HG02798 (cell line): ENCODE measurements at regions not wholly inside any gene's neighbourhood (a gene's known extent, or its start where the extent isn't known, plus 50 kb on each side); places are given as distances from the start of the nearest gene placed in this dataset.

Experiments used
- ATAC-seq: cut with Tn5 transposase; IDR thresholded peaks from one replicate; pipeline ENCODE4 v1.9.1; 2021; ENCODE audit warnings: mild to moderate bottlenecking; ENCODE audit not compliant: unreplicated experiment, poor library complexity

DNA sequence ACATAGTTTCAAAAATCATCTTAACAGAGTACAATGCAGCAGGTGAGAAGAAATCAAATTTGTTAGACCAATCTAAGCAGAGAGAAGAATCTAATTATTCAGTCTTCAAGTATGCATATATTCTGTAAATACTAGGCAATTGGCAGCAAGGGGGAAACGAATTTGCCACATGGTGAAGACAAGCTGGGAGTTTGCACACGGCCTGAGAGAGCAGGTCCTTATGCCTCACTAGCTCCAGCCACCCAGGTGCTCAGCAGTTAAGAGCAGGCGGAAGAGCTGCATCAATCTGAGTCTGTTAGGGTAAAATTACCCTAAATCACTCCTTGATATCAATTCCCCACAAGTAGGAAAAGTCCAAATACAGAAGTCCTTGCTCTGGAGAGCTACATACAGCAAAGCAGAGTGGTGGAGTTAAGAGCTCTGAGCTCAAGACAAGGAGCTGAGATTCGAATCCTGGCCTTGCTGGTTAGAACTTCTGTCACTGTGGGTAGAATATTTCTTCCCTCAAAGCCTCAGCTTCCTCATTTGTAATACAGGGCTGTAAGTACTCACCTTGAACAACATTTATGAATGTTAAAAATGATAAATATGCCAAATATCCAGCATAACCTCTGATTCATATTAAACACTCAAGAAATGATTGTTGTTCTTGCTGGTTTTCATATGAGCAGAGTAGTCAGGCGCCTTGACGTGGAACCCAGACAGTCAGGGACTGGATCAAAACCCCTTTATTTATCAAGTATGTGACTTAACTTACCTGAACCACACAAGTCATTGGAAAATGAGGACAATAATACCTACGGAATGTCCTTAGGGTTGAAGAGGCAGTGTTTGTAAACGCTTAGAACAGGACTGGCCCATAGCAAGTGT is 444.2 kb downstream of the CDH26 start:
- ATAC-seq, result no peak

DNA sequence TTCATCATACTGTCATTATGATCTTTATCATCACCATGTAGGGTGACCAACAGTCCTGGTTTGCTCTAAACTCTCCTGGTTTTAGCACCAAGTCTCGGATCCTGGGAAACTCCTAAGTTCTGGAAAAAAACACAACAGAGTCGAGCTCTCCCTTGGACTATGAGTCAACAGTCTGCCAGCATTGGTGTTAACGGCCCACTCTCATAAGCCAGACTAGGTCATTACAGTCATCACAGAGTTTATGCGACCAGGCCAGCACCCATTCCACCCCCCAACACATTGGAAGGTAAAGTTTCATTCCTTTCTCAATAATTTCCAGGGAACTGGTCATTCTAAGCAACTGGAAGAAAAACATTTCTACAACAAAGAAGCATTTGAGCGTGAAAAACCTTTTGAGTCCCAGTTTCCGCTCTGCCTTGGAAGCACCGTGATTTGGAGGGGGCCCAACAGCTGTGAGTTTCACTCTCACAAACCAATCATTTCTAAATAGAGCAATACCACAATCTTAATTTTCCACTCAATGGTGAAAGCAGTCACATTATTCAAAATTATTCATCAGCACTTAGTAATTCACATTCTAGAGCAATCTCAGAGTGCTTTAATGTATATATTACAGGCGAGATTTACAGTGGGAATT is 445.0 kb downstream of the CDH26 start:
- ATAC-seq, result no peak

DNA sequence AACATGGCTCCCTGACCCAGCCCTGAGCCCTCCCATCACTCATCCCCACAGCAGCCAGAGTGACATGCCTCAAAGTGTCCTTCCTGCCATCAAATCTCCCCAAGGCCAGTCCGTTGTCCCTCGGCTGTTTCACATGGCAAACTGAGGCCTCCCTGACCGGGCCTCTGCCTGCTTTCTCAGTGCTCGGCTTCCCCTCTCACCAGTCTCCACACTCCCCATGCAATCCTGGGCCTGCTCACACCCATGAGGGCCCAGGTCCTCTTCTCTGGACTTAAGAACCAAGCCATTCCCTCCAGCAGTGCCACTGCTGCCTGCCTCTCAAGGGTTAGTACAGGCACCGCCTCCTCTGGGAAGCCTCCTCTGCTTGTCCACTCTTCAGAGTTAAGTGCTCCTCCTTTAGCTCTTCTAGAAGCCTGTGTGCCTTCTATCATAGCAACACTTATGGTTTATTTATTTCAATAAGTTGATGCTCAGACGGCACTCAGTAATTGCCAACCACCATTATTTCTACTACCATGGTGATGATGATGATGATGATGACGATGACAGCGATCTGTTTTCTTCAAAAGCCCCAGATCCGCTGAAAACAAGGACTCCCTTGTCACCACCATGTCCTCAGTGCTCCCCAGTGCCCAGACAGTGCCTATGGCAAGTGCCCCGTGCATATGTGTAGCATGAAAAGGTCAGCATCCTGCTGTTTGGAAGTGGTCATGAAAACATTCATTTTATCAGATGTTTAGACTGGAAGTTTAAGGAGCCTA is 449.0 kb downstream of the CDH26 start:
- no peak for ATAC-seq

DNA sequence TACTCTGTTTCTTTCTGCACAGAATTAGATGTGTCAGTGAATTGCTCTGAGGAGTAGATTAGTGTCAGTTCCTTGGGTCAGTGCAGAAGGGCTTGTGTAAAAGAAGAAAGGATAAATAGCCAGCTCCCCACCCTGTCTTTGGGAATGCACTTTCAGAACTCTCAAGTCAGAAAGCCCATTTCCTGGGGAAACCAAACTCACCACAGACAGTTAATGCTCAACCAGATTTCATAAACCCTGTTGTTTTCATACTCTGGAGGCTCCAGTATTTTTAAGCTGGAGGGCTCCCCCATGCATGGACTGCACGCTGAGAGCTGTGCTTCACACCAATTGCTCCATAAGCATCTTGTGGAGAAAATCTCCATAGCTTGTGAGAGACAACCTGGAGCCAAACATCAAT is 449.7 kb downstream of the CDH26 start:
- no peak for ATAC-seq

DNA sequence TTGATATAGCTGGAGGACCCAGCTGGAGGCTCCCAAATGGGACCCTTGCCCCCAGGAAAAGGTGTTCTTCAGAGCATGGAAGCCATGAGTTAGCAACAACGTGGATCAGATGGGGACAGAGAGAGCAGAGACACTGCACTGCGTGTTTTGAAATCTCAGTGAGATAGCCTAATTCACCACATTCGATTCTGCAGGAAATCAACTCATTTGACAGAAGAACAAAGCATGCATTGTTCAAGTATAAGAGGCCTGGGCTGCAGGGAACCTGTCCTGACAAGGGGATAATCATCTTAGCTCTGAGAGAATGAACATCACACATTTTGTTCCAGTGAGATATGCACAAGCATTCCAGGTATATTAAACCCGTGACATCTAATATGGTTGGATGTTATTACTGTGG is 450.2 kb downstream of the CDH26 start:
- no peak for ATAC-seq

DNA sequence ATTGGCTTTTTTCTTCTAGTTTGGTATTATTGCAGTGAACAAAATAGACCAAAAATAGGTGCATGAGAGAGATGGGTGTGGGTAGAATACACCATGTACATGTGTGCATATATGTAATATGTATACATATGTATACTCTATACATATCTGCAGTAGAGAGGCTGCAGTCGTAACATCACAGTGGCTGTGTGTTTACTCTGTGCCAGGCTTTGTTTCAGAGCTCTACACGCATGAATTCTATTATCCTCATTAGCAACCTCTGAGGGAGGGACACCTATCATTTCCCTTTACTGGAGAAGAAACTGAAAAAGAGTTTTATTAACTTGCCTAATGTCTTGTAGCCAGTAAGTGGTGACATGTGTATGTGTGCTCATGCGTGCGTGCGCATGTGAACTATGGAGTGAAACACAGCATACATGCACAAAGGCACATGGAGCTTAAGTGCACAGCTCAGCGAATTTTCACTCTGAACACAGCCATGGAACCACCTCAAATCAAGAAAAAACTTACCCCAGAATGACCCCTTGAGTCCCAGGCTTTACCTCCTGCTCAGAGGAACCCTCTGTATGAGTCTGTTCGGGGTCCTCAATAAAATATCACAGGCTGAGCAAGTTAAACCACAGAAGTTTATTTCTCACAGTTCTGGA is 452.5 kb downstream of the CDH26 start:
- no peak for ATAC-seq

DNA sequence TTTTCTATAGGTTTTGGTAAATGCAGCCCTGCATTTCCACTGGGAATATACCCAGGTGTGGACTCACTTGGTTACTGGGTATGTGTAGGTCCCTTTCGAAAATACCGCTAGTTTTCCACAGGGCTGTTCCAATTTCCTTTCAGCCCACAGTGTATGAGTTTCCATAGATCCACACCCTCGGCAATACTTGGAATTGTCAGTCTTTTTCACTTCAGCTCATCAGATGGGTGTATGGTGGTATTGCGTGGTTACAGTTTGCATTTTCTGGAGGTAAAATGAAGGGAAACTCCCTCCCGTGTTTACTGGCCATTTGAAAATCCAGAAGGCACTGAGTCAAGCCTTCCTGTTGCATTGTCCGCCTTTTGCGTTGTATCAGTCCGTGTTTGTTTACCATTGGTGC is 453.6 kb downstream of the CDH26 start:
- ATAC-seq, result no peak

DNA sequence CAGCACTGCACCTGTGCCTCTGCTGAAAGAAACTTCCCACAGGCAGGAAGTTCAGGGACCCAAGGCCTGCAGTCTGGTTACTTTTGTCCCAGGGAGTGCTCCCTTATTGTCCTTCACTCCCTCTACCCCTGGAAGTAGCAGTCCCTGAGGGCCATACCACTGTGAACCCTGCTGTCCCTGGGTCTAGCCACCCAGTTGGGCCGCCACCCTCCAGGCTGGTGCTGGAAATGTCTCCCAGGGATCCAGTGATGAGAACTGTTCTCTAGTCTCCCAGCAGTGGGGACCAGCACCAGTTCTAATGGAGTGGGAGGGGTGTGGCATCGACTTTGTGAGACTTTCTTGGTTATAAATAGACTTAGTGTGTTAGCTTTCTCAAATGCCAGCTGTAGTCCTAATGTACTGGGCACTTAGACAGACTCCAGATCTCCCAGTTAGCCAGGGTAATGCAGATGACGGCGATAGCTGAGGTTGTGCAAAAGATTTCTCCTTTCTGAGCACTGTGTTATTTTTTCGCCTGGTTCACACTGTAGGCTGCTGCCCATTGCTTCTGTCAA is 462.5 kb downstream of the CDH26 start:
- ATAC-seq, result no peak

DNA sequence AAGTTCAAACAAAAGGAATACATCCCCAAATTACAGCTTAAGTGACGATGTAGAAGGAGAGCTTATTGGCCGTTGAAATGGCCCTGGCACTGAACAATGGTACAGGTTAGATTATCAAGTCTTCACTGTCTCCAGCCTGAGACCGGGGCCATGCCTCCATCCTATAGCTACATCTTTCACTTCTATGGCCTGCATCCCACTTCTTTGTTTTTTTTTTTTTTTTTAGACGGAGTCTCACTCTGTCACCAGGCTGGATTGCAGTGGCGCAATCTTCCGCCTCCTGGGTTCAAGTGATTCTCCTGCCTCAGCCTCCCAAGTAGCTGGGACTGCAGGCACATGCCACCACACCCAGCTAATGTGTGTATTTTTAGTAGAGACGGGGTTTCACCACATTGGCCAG is 464.6 kb downstream of the CDH26 start:
- no peak for ATAC-seq

DNA sequence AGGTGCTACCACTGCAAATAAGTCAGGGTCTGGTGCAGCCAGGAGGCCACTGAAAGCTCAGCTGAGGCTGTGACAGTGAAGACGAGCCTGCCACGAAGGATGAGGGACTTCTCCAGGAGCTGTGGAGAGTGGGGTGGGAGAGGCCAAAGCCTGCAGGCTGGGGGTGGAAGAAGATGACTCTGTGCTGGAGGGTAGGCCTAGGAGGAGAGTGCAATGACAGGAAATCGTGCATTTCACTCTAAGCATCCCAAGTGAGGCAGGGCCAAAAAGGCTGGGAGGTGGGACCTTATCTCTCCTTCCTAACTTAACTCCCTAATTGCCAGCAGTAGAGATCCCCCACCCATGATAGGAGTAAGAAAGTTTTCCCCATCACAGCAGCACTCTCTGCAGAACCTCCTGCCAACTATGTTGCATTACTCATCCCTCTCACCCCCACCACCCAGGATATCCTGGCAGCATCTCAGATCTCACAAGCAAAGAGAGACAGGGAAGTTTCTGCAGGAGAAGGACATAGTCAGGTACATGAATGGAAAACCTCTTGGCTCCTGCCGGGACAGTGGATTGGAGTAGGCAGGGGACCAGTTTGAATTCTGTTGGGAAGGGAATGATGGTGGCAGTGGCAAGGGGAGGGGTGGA is 466.2 kb downstream of the CDH26 start:
- no peak for ATAC-seq

DNA sequence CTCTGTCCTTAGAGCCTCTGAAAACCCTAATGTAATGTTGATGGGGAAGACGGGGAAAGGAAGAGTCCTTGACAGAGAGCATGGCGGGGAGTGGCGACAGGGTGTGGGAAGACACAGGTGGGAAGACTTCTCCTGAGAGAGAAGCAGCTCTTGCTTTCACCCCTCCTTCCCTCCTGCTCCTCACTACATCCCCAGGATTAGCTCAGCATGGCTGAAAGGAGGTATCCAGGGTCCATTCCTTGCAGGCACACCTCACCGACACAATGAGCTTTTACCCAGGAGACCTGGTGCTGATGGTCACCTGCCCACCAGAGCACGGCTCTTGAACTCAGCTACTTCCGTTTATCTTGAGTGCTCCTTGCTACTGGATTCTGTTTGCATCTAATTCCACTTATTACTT is 469.3 kb downstream of the CDH26 start:
- no peak for ATAC-seq

DNA sequence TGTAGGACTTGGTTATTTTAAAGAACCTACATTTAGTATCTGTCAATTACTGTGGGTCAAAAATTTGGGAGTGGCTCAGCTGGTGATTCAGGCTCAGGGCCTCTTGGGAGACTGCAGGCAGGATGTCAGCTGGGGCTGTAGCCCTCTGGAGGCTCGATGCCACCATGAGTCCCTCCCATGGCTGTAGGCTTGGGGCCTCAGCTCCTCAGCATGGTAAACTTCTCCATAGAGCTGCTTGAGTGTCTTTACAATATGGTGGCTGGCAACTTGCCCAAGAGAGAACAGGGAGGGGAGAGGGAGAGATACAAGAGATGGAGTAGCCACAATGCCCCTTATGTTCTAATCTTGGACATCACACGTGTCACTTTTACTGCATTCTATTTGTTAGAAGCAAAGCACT is 470.4 kb downstream of the CDH26 start:
- ATAC-seq, result no peak

DNA sequence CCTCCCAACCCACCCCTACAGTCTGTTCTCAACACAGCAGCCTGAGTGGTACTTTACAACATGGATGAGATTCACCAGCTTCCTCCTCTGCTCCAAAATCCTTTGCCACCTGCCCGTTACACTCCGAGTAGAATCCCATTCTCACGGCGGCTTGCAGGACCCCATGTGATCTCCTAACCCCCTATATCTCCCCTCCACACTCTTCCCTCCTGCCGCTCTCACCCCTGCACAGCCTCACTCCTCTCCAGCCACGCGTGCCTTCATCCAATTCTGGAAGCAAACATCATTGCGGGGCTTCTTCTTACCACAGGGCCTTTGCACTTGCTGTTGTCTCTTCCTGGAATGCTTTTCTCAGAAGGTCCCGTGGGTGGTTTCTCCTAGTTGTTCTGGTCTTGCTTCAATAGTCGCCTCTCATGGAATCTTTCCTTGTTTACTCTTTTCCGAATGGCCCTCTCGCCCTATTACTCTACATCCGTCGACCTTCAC is 472.3 kb downstream of the CDH26 start:
- no peak for ATAC-seq

DNA sequence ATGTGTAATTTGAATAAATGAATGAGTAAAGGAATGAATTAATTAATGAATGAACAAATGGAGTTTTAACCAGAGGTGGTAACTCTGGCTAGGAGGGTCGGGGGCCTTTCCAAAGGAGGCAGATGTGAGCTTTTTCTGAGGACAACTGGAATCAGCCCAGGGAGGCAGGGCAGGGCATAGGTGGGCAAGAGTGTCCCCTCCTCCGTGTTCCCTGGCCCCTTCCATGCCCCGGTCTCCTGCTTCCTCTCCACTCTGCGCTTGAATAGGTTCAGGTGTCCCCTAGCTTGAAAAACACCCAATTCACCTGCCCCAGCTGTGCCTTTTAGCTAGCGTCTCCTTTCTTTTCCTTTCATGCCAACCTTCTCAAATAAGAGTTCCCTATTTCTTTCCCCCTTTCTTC is 473.1 kb downstream of the CDH26 start:
- no peak for ATAC-seq

DNA sequence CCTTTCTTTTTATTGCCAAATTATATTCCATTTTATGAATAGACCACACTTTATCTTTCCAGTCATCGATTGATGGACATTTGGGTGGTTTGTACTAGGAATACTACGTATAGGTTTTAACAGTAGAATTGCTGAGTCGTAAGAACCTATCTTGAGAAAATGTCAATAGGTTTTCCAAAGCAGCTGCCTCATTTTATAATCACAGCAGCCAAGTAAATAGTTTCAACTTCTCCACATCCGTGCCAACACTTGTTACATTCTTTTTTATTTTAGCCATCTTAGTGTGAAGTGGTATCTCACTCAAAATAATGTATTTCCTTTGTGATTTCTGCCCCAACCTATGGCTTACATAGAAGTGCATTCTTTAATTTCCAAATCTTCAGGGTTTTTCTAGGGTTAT is 479.2 kb downstream of the CDH26 start:
- ATAC-seq, result no peak

DNA sequence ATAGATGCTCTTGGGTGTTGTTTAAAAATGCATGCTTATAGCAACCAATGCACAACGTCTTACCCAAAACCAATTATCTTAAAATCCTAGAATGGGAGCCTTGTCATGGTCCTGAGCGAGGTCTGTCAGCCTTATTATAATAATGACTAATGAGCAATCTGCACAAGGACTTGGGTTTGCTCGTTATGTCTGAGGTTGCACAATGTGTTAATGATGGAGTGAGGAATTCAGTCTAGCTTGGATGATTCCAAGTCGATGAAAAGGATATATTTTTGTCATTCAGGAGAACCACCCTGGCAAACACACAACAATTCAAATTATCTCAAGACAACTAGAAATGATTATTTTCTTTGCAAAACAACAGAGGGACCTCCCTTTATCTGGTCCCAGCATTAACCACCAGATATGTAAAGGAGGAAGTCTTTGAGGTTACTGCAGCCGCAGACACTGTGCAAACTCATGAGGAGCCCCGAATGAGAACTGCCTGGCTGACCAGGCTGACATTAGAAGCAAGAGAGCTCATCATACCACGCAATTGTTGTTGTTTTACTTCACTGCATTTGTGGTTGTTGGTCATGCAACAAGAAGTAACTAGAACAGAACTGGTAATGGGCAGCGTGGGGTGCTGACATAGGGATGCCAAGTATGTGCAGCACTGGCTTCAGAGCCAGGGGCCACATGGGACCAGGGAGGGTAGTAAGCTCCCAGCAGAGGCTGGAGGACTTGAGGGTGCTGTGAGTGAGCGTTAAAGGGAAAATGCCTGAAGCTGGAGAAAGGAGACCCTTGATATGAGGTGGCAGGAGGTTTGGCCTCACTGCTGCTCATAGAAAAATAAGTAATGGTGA is 488.3 kb downstream of the CDH26 start:
- ATAC-seq, result no peak

DNA sequence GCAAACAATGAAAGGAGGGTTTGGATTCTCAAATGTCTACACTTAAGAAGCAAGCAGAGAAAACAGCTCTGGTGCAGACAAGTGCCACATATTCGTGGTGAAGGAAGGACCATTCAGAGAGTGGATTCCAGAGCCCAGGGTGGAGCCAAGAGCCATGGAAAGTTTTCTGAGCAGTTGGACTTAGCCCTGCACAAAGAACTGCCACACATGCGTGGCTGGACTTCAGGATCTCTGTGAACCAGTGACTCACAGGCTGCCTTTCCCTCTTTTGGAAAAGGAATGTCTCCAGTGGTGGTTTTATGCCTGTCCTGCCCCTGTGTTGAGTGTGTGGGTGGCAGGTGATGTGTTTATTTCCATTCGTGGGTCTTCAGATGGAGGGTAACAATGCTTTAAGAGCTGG is 489.5 kb downstream of the CDH26 start:
- no peak for ATAC-seq

DNA sequence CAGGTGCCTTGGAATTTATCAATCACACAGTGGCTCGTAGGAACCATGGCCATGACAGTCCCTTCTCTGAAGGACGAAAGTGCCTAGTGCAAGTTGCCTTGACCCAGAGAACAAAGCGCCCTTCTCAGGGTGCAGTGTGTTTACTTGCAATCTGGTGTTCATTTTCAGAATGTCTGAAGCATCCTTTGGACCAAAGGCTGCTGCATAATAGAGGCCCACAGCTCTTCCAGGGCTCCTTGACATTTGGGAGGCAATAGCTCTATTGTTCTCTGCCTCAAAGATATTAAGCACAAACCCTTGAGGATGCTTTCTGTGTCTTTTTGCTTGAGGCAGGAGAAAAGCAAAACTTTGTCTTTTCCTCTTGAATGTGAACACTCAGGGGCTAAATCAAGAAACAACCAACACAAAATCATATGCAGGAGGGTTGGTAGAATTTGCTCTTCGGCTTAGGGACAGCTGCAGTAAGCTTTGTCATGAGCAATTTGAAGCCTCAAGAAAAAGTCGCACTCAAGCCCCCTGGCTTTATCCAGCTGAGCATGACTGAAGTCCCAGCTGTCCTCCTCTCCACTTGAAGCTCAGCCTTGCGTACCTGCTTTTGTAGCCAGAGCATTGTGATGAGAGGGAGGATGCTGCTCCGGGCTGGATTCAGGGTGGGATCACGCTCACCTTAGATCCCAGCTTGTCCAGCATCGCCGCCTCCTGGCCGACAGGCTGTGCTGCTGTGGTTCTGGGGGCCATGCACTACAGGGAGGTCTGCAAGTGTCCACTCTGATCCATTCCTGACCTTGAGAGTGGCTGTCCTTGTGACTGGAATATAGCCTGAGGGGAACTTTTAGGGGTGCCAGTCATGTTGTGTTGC is 495.4 kb downstream of the CDH26 start:
- ATAC-seq, result no peak
